ENCODE measurements at regions not wholly inside any gene's neighbourhood (a gene's known extent, or its start where the extent isn't known, plus 50 kb on each side); places are given as distances from the start of the nearest gene placed in this dataset.
"Not testable (repeated sequence)": the region's sequence is repeated elsewhere in the genome, so short reads cannot be mapped to it uniquely, and the experiment has no call there.

DNA sequence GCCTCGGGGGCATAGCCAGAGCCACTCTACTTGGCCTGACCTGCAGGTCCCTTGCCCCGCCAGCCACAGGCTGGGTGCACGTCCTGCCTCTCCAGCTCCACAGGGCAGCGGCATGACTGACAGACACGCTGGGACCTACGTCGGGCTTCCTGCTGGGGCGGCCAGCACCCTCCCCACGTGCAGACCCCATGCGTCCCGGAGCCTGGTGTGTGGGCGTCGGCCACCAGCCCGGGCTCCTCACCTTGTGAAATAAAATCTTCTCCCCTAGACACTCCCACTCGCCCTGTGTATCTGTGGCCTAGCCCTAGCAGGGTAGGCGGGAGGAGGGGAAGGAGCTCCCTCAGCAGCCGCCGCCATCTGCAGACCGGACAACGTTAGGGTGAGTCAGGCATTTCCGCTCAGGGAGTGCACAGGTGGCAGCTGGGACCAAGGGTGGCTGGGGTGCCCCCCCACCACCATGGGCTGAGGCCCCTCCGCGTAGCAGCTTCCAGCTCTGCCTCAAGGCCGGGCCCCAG lies 119.5 kb downstream of the IGLL1 start:
- DNase-seq (ENCODE audit: low spot score): not testable (repeated sequence)

- DNase-seq (ENCODE audit: low spot score): not testable (repeated sequence)
Observed at GRCh38 chr22:23459645-23460516, 120.2 kb downstream of the IGLL1 start.

GRCh38 chr22:23458663-23459541 lies 121.2 kb downstream of the IGLL1 start:
- DNase-seq (ENCODE audit: low spot score): no peak

DNA sequence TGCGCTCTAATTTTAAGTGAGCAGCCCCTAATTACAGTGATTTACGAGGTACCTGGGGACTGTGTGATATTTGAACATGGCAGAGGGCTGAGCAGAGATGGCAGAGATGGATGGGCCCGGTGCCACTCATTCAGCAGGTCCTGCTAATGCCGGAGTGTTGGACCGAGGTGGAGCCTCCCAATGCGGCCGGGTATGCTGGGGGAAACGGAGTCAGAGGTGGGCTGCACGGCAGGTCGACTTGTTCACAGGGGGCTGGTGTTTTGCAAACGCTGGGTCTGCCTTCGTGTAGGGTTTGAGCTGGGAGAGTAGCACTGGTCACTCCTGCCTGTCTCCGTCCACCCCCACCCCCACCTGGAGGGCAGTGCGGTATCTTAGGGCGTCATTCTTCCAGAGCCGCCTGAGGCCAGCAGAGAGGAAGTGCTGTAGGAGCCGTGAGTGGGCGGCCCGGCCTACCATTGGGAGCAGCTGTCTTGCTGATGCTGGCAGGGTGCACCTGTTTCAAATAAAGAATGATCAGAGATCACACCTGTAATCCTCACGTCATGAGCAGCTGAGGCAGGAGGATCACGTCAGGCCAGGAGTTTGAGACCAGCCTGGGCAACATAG lies 122.6 kb downstream of the IGLL1 start:
- no peak for DNase-seq (ENCODE audit: low spot score)

DNA sequence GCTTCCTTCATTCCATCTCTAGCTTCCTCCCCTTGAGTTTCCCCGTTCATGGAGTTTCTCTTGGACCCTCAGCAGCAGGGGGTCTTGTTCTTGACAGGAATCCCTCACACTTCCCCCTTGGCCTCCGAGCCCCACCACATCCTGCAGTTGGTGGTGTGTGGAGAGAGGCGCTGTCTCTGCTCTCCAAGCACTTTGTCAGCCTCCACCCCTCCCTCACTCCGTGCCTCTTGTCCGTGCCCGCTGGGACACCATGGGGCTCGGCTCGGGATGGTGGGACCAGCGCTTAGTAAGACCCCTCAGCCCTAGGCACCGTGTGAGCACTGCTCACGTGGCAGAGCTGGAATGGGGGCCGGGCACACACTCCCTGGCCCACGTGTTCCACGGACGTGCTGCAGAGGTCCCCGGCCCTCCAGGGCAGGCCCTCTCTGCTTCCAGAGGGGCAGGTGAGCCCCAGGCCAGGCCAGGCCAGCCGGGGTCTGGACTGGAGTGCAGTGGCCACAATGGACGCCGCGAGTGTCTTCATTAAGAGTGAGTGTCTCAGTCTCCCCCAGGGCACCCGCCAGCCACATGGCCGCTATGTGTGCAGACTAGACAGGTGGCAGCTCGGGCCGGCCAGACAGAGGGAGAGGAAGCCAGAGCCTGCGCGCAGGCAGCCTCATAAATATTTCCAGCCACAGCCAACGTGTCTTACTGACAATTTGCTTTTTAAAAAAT lies 123.3 kb downstream of the IGLL1 start:
- not testable (repeated sequence) for DNase-seq (ENCODE audit: low spot score)

DNA sequence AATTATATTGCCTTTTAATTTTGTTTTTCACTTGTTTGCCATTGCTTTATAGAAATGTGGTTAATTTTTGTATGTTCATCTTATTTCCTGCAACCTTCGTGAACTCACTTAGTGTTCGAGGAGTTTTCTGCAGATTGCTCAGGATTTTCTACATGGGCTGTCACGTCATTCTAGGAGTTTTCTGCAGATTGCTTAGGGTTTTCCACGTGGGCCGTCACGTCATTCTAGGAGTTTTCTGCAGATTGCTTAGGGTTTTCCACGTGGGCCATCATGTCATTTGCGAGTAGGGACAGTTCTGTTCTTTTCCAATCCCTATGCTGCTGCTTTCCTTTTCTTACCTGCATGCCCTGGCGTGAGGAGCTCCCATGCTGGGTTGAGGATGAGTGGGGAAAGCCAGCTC lies 125.7 kb downstream of the IGLL1 start:
- DNase-seq (ENCODE audit: low spot score): not testable (repeated sequence)

DNA sequence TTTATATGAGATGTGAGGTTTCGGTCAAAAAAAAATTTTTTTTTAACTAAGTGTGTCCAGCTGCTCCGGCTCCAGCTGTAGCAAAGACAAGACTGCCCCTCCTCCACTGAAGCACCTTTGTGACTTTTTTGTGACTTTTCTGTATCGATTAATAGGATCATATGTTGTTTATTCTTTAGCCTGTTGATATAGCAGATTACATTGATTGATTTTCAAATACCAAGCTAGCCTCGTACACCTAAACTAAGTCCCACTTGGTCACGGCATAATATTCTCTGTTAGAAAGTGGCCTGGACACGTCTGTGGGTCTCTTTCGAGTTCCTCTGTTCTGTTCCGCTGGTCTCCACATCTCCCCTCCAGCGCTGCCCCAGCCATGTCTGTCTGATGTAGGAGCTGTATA lies 126.8 kb downstream of the IGLL1 start:
- no peak for DNase-seq (ENCODE audit: low spot score)

- DNase-seq (ENCODE audit: low spot score): no peak
Observed at GRCh38 chr22:23452231-23453010, 127.7 kb downstream of the IGLL1 start.

DNA sequence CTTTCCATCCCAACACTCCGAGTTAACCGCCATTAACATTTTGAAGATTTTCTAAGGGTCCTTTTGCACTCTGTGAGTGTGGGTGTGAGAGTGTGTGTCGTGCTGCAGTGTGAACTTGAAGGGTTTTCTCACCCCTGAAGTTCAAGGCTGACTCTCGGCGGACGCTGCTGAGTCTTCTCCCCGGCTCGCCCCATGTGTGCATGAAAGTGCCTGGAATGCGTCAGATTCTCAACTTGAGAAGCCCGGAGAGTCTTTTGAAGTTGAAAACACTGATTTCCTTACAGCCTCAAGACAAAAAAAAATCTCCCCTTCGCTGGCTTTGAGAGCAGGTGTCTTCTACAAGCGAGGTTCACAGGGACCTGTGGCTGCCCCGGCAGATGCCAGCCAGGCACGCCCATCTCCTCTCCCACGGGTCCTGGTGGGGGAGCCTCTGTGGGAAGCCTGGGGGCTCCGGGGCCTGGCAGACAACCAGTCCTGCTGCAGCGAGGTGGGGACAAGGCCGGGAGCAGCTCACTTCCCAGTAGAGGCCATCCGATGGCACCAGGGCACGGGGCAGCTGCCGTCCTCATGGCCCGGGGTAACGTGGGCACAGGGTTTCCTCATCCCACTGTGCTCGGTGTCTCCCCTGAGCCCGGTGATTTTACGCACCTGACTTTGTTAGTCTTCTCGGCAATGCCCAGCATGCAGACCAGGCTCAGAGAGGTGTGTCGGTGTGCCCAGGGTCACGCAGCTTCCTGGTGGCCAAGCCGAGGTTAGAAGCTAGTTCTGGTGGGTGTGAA lies 128.4 kb downstream of the IGLL1 start:
- not testable (repeated sequence) for DNase-seq (ENCODE audit: low spot score)

- DNase-seq (ENCODE audit: low spot score): not testable (repeated sequence)
Observed at GRCh38 chr22:23450821-23451220, 129.3 kb downstream of the IGLL1 start.

- DNase-seq (ENCODE audit: low spot score): no peak
Observed at GRCh38 chr22:23450434-23450795, 129.7 kb downstream of the IGLL1 start.

GRCh38 chr22:23449748-23450433 lies 130.2 kb downstream of the IGLL1 start:
- DNase-seq (ENCODE audit: low spot score): not testable (repeated sequence)

GRCh38 chr22:23448499-23449288 lies 131.4 kb downstream of the IGLL1 start:
- not testable (repeated sequence) for DNase-seq (ENCODE audit: low spot score)

DNA sequence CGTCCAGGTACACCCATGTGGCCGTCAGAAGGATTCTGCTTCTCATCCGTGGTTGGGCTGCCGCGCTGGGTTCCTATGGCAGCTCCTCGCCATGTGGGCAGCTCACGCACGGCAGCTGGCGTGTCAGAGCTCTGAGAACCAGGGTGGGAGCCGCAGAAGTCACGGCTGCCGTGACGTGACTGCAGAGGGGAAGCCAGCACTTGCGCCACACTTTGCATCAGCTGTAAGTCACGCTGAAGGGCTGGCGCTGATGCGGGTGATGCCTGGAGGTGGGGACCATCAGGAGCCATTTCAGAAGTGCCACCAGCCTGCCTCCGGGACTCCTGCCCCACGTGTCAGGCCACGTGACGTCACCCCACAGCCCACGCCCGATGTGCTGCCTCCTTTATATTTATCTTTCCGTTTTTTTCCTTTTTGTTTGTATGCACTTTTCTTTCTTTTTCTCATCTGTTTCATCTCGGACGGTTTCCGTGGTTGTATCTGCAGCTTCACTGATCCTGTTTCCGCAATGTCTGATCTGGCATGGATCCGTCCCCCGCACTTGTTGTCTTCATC lies 133.2 kb downstream of the IGLL1 start:
- no peak for DNase-seq (ENCODE audit: low spot score)

GRCh38 chr22:23446194-23446593 lies 133.9 kb downstream of the IGLL1 start:
- DNase-seq (ENCODE audit: low spot score): not testable (repeated sequence)

DNA sequence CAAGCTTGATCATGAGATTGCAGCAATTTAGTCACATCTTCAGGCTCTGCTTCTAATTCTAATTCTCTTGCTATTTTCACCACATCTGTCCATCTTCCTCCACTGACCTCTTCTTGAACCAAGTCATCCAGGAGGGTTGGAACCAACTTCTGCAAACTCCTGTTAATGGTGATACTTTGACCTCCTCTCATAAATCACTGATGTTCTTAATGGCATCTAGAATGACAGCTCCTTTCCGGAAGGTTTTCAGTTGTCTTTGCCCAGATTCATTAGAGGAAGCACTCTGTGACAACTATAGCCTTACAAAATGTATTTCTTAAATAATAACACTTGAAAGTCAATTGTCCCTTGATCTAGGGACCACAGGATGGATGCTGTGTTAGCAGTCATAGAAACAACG lies 136.2 kb downstream of the IGLL1 start:
- not testable (repeated sequence) for DNase-seq (ENCODE audit: low spot score)

DNA sequence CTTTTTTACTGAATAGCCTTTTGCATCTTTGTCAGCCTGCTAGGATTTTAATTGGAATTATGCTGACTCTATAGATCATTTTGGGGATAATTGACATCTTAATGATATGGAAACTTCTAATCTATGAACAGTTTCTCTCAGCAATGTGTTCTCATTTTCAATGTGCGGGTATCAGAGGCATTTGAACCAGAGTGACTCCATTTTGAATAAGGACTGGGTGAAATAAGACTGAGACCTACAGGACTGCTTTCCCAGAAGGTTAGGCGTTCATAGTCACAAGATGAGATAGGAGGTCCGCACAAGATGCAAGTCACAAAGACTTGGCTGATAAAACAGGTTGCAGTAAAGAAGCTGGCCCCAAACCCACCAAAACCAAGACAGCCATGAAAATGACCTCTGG lies 140.5 kb downstream of the IGLL1 start:
- not testable (repeated sequence) for DNase-seq (ENCODE audit: low spot score)

DNA sequence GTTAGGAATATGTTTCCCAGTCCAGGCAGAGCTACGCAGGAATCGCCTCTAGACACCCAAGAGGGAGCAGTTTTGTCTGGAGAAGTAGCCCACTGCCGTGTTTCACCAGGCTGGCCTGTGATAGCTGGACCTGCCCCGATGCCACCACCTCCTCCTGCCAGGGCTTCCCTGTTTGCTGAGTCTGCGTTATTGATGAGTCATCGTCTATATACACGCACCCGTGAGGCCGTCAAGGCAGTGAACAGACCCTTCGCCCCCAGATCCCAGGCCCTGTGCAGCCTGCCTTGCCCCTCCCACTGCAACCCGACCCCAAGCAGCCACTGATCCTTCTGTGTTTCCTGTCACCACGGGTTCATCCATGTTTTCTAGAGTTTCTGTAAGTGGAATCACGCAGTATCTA lies 141.9 kb downstream of the IGLL1 start:
- DNase-seq (ENCODE audit: low spot score): no peak

Data from HuH-7.5 (cell line).